ENCODE measurements at regions not wholly inside any gene's neighbourhood (a gene's known extent, or its start where the extent isn't known, plus 50 kb on each side); places are given as distances from the start of the nearest gene placed in this dataset.

DNA sequence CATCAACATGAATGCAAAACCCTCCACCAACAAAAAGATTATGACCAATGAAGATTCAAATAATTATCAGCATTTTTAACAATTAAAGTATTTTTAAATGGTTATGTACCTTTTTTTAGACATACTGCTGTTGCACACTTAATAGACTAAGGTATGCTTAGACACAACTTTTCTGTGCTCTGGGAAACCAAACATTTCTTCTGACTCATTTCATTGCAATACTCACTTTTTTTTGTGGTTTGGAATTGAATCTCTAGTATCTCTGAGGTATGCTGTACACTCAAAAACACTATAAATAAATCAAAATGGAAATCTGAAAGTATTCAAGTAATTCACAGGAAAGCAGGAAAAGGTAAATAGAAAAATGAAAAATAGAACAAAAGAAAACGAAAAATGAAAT is 247.9 kb upstream of the POU3F3 start:
- DNase-seq (ENCODE audit: low spot score in 2 of 2): no peak
- no peaks in the 10 kb centered on the region for H3K4me1 ChIP-seq
- H3K4me3 ChIP-seq: no peak overlapping the region
- WGBS, 2 donors: 74 to 83% methylated on average over 1 of the region's 1 CpG
- H3K27ac ChIP-seq: no peak overlapping the region
- TF ChIP-seq POLR2A (IDR thresholded peaks at IDR 0.05): no peak
- TF ChIP-seq EP300 (IDR thresholded peaks at IDR 0.05): no peak
- TF ChIP-seq, protein P1, sequence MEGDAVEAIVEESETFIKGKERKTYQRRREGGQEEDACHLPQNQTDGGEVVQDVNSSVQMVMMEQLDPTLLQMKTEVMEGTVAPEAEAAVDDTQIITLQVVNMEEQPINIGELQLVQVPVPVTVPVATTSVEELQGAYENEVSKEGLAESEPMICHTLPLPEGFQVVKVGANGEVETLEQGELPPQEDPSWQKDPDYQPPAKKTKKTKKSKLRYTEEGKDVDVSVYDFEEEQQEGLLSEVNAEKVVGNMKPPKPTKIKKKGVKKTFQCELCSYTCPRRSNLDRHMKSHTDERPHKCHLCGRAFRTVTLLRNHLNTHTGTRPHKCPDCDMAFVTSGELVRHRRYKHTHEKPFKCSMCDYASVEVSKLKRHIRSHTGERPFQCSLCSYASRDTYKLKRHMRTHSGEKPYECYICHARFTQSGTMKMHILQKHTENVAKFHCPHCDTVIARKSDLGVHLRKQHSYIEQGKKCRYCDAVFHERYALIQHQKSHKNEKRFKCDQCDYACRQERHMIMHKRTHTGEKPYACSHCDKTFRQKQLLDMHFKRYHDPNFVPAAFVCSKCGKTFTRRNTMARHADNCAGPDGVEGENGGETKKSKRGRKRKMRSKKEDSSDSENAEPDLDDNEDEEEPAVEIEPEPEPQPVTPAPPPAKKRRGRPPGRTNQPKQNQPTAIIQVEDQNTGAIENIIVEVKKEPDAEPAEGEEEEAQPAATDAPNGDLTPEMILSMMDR (IDR thresholded peaks at IDR 0.05): no peak
- peaks cover 0 to 33% (median 0%) of the 10 kb centered on the region in 4 donors for H3K9me3 ChIP-seq
- H3K36me3 ChIP-seq: no peaks in the 10 kb centered on the region
- H3K27me3 ChIP-seq: no peaks in the 10 kb centered on the region

DNA sequence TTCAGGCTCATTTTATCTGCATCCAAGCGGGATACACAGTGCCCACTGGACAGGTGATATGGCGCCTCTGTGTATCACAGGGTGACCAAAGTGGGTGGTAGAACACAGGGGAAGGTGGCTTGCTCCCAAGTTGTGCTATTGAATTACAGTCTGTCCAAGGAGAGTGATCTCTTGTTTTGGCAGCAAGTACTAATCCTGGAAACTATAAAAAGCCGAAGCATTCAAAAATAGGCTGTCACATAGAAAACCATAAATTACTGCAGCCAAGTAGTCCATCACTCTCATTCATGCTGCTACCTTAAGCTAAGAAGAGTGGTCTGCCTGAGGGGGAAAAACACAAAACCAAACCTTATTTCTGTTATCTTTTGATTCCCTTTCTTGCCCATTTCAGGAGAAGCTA is 237.1 kb upstream of the POU3F3 start:
- Histone ChIP-seq H3K27me3 (no peaks in the 10 kb centered on the region), H3K4me1 (no peaks in the 10 kb centered on the region), H3K4me3 (no peak overlapping the region), H3K9me3 (no peaks in the 10 kb centered on the region), H3K36me3 (no peaks in the 10 kb centered on the region), H3K27ac (no peak overlapping the region)
- no peak for DNase-seq (ENCODE audit: low spot score in 2 of 2)
- TF ChIP-seq POLR2A (IDR thresholded peaks at IDR 0.05): no peak
- TF ChIP-seq, protein P1 (IDR thresholded peaks at IDR 0.05): no peak
- TF ChIP-seq EP300 (IDR thresholded peaks at IDR 0.05): no peak
- 86 to 87% methylated on average over 3 of the region's 3 CpGs for WGBS, 2 donors

DNA sequence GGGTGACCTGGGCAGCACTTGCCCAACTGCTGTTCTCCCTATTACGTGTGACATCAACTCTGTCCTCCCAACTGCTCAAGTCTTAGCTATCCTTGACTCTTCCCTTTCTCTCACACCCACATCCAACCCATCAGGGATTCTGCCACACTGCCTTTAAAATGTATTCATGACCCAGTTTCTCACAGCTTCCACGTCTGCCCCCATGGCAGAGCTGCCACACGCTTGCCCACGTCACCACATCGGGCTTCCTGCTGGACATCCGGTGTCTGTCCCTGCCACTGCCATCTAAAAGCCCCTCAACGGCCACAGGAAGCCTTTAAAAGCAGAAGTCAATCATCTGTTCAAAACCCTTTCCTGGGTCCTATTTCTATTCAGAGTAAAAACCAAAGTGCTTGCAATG is 233.1 kb upstream of the POU3F3 start:
- WGBS, 2 donors: 68 to 74% methylated on average over 7 of the region's 7 CpGs
- Histone ChIP-seq H3K4me1 (no peaks in the 10 kb centered on the region), H3K27ac (no peak overlapping the region), H3K27me3 (no peaks in the 10 kb centered on the region), H3K4me3 (no peak overlapping the region), H3K36me3 (no peaks in the 10 kb centered on the region), H3K9me3 (peaks cover 0 to 3% (median 0%) of the 10 kb centered on the region in 4 donors)
- TF ChIP-seq, protein P1 (IDR thresholded peaks at IDR 0.05): no peak
- no peak for TF ChIP-seq POLR2A (IDR thresholded peaks at IDR 0.05)
- no peak for TF ChIP-seq EP300 (IDR thresholded peaks at IDR 0.05)
- DNase-seq (ENCODE audit: low spot score in 2 of 2): no peak

DNA sequence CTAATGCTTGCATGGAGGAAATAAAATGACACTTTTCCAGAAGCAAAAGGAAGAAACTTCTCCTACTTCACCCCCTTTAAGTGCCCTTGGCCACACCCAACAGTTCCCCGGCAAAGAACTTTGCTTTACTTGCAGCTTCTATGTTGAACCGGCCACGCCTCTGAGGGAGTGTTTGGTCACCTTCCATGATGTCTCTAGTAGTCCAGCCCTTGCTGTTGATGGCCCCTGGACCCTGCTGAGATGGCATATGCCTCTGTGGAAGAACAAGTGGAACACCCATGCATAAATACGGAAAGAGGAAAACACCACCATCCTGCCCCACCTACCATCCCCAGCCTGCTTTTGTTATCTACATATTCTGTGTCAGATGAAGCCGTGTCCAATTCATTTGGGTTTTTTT is 218.3 kb upstream of the POU3F3 start:
- no peak for TF ChIP-seq POLR2A (IDR thresholded peaks at IDR 0.05)
- TF ChIP-seq, protein P1 (IDR thresholded peaks at IDR 0.05): no peak
- TF ChIP-seq EP300 (IDR thresholded peaks at IDR 0.05): no peak
- Histone ChIP-seq H3K4me1 (no peaks in the 10 kb centered on the region), H3K27ac (no peak overlapping the region), H3K9me3 (no peaks in the 10 kb centered on the region), H3K36me3 (no peaks in the 10 kb centered on the region), H3K27me3 (no peaks in the 10 kb centered on the region), H3K4me3 (no peak overlapping the region)
- 85 to 91% methylated on average over 5 of the region's 5 CpGs for WGBS, 2 donors
- no peak for DNase-seq (ENCODE audit: low spot score in 2 of 2)

DNA sequence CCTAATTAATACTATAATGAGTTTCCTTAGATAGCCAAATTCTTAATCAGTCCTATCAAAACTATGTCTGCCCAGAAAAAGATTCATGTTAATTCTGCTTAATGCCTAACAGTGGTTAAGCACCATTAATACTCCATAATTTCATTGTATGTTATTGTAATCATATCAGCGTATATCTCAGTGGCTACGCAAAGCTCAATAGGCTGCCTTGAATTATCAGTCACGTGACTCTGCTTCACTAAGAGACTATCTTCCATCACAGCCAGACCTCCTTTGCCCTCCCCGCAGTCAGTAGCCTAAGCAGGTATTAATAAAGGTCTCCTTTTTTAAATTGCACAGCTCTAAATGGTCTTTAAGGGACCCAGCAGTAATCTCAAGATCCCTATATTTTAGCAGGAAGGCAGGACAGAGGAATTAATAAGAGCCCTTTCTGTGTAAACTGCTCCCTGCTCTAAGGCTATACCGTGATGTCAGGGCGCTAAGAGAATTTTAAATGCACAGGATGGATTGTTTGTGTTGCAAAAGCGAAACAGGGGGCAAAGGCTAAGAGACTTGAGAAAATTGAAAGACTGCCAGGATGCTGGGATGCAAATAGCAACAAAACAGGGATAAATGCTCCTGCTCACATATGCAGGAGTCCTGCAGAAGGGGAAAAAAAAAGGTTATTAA is 215.6 kb upstream of the POU3F3 start:
- TF ChIP-seq POLR2A (IDR thresholded peaks at IDR 0.05): no peak
- TF ChIP-seq, protein P1 (IDR thresholded peaks at IDR 0.05): no peak
- TF ChIP-seq EP300 (IDR thresholded peaks at IDR 0.05): no peak
- H3K27ac ChIP-seq: no peak overlapping the region
- no peaks in the 10 kb centered on the region for H3K36me3 ChIP-seq
- H3K4me3 ChIP-seq: no peak overlapping the region
- H3K4me1 ChIP-seq: no peaks in the 10 kb centered on the region
- no peaks in the 10 kb centered on the region for H3K9me3 ChIP-seq
- no peak for DNase-seq (ENCODE audit: low spot score in 2 of 2)
- no peaks in the 10 kb centered on the region for H3K27me3 ChIP-seq
- WGBS, 2 donors: 44 to 49% methylated on average over 7 of the region's 7 CpGs
